ENCODE measurements at regions not wholly inside any gene's neighbourhood (a gene's known extent, or its start where the extent isn't known, plus 50 kb on each side); places are given as distances from the start of the nearest gene placed in this dataset.

DNA sequence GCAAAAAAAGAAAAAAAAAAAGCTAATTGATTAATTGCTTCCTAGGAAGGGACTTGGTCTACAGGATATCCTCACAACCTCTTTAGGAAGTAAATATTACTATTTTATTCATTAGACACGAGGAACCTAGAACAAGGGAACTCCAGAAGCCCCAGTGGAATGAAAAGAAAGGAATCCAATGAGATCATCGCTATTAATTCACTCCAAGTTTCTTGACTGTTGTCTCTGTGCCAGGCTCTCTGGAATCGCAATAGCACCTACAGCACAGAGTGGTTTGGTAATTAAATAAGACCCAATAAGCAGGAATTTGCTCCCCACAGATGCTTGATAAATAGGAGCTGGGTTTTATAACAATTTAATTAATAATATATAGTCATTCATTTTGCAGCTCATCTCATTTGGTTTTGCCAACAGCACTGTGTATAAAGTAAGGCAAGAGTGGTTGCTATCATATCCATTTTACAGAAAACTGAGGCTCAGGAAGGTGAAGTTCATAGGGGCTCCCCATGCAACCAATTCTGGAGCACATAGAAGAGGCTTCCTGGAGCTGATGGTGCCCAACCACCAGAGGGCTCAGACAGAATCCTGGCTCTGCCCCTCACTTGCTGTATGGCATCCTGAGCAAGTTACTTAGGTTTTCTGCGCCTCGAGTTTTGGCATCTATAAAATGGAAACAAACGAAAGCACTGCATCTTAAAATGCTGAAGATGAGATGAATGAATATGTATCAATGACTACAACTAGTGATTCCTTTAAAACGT is 420.2 kb downstream of the MED13L start:
- Histone ChIP-seq H3K9me3 (peaks cover 0 to 2% (median 0%) of the 10 kb centered on the region in 3 donors), H3K27ac (no peak overlapping the region), H3K4me3 (no peak overlapping the region), H3K4me1 (no peaks in the 10 kb centered on the region), H3K27me3 (no peaks in the 10 kb centered on the region), H3K36me3 (replicated peaks in 1 of 2; ENCODE audit: insufficient read depth in 1 of 2, low read depth in 2 of 2) (no peaks in the 10 kb centered on the region)
- TF ChIP-seq POLR2A (IDR thresholded peaks at IDR 0.05) = no peak
- TF ChIP-seq, protein P1, sequence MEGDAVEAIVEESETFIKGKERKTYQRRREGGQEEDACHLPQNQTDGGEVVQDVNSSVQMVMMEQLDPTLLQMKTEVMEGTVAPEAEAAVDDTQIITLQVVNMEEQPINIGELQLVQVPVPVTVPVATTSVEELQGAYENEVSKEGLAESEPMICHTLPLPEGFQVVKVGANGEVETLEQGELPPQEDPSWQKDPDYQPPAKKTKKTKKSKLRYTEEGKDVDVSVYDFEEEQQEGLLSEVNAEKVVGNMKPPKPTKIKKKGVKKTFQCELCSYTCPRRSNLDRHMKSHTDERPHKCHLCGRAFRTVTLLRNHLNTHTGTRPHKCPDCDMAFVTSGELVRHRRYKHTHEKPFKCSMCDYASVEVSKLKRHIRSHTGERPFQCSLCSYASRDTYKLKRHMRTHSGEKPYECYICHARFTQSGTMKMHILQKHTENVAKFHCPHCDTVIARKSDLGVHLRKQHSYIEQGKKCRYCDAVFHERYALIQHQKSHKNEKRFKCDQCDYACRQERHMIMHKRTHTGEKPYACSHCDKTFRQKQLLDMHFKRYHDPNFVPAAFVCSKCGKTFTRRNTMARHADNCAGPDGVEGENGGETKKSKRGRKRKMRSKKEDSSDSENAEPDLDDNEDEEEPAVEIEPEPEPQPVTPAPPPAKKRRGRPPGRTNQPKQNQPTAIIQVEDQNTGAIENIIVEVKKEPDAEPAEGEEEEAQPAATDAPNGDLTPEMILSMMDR (IDR thresholded peaks at IDR 0.05) = no peak
- DNase-seq (no peak), ATAC-seq (no peak)
- 56 to 58% methylated on average over 7 of the region's 7 CpGs for WGBS, 2 donors
- intact Hi-C loops (cut with DNase I) = no loop called here

DNA sequence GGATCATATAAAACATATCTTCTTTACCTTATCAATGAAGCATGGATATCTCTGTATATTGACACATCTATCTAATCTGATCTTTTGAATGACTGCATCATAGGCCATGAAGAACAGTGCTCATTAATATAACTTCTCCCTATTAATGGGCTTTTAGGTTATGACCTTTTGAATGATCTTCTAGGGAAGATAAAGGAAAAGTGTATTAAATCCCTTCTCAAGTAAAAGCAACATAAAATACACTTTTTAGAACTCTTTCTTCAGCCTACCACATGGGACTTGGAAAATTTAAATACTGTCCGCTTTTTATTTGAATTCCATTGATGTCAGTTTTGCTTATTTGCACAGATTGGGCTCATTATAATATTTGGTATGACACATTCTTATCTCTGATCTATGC is 425.4 kb downstream of the MED13L start:
- Histone ChIP-seq H3K4me3 (no peak overlapping the region), H3K27ac (no peak overlapping the region), H3K36me3 (replicated peaks in 1 of 2; ENCODE audit: insufficient read depth in 1 of 2, low read depth in 2 of 2) (no peaks in the 10 kb centered on the region), H3K9me3 (peaks cover 0 to 2% (median 0%) of the 10 kb centered on the region in 3 donors), H3K27me3 (no peaks in the 10 kb centered on the region), H3K4me1 (no peaks in the 10 kb centered on the region)
- WGBS, 2 donors = 75 to 77% methylated on average over 1 of the region's 1 CpG
- ATAC-seq (no peak), DNase-seq (no peak)
- intact Hi-C loops (cut with DNase I) = no loop called here
- no peak for TF ChIP-seq POLR2A (IDR thresholded peaks at IDR 0.05)
- TF ChIP-seq, protein P1 (IDR thresholded peaks at IDR 0.05) = no peak

DNA sequence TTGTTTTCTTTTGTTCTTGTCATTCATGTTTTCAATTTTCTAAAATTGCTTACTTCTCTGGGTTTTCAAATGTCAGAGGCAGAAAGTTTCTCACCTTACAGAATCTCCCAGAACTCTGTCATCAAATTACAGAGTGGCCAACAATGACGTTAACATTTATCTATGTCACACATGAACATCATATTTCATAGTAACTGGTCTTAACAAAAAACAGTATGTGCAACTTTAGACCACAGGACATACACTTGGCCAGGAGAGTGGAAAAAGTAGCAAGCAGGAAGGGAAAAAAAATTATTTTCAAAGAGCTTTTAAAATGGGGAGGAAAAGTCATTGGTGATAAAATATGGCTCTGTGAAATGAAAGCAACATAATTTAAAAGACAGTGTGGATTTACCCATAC is 426.5 kb downstream of the MED13L start:
- no peak overlapping the region for H3K4me3 ChIP-seq
- no peaks in the 10 kb centered on the region for H3K36me3 ChIP-seq (replicated peaks in 1 of 2; ENCODE audit: insufficient read depth in 1 of 2, low read depth in 2 of 2)
- no peaks in the 10 kb centered on the region for H3K27me3 ChIP-seq
- no peak for DNase-seq
- ATAC-seq = no peak
- H3K4me1 ChIP-seq = no peaks in the 10 kb centered on the region
- TF ChIP-seq, protein P1 (IDR thresholded peaks at IDR 0.05) = no peak
- TF ChIP-seq POLR2A (IDR thresholded peaks at IDR 0.05) = no peak
- no peaks in the 10 kb centered on the region for H3K9me3 ChIP-seq
- intact Hi-C loops (cut with DNase I) = no loop called here
- no peak overlapping the region for H3K27ac ChIP-seq
- 41 to 64% methylated on average over 1 of the region's 1 CpG for WGBS, 2 donors

DNA sequence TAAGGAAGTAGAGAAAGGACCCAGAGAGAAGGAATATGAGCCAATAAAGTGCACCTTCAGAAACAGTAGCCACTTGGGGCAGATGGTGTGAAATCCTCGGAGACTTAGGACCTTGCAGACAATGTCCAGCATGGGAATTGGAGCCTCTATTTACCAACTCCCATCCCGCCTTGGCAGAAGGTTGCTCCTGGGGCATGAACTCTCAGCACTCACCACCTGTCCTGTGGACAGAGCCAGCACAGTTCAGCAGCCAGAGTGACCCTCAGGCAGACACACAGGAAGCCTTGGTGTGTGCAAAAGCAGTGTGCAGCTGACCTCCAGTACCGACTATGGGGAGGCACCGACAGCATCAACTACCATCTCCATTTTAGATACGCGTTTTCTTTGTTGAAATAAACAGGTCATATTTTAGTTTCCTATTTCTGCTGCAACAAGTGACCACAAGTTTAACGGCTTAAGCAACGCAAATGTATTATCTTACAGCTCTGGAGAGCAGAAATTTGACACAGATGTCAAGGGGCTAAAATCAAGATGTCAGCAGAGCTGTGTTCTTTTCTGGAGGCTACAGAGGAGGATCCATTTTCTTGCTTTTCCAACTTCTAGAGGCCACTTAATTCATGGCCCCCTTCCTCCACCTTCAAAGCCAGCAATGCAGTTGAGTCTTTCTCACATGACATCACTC is 428.1 kb downstream of the MED13L start:
- Histone ChIP-seq H3K36me3 (replicated peaks in 1 of 2; ENCODE audit: insufficient read depth in 1 of 2, low read depth in 2 of 2) (no peaks in the 10 kb centered on the region), H3K27ac (no peak overlapping the region), H3K4me1 (no peaks in the 10 kb centered on the region), H3K9me3 (no peaks in the 10 kb centered on the region), H3K27me3 (no peaks in the 10 kb centered on the region), H3K4me3 (no peak overlapping the region)
- intact Hi-C loops (cut with DNase I) = no loop called here
- TF ChIP-seq POLR2A (IDR thresholded peaks at IDR 0.05) = no peak
- TF ChIP-seq, protein P1 (IDR thresholded peaks at IDR 0.05) = no peak
- no peak for ATAC-seq
- 67 to 72% methylated on average over 8 of the region's 8 CpGs for WGBS, 2 donors
- no peak for DNase-seq
